OCI-LY1 (cell line): ENCODE measurements at regions not wholly inside any gene's neighbourhood (a gene's known extent, or its start where the extent isn't known, plus 50 kb on each side); places are given as distances from the start of the nearest gene placed in this dataset.
"Not testable (repeated sequence)": the region's sequence is repeated elsewhere in the genome, so short reads cannot be mapped to it uniquely, and the experiment has no call there.

Experiments
- H2AFZ ChIP-seq: fragments of 200-600 bp; sonication (generic), shearing (Covaris generic); 2 replicates; pipeline ENCODE4 v1.6.0; 2014; ENCODE audit warnings: antibody characterized with exemption, mild to moderate bottlenecking, low read length
- H3F3A ChIP-seq: fragments of 200-600 bp; sonication (generic), shearing (Covaris generic); 2 replicates; pipeline ENCODE4 v1.6.0; 2014; ENCODE audit warnings: mild to moderate bottlenecking, antibody characterized with exemption, low read length, moderate library complexity; ENCODE audit not compliant: insufficient read depth
- H3K27ac ChIP-seq: fragments of 200-600 bp; sonication (generic); 2 replicates; pipeline ENCODE4 v1.5.1; 2014; ENCODE audit warnings: low read length, mixed run types, mild to moderate bottlenecking, low read depth; ENCODE audit not compliant: poor library complexity, severe bottlenecking
- H3K27me3 ChIP-seq: fragments of 200-600 bp; sonication (generic); 2 replicates; pipeline ENCODE4 v1.6.0; 2014; ENCODE audit warnings: antibody characterized with exemption, mild to moderate bottlenecking, low read length, moderate library complexity; ENCODE audit not compliant: insufficient read depth
- H3K36me3 ChIP-seq: fragments of 200-600 bp; sonication (generic); 2 replicates; pipeline ENCODE4 v1.6.1; 2014; ENCODE audit warnings: mild to moderate bottlenecking, antibody characterized with exemption, low read length, moderate library complexity, mixed read lengths; ENCODE audit not compliant: insufficient read depth
- H3K4me1 ChIP-seq: fragments of 200-600 bp; sonication (generic); 2 replicates; pipeline ENCODE4 v1.5.1; 2014; ENCODE audit warnings: mild to moderate bottlenecking, low read length, moderate library complexity; ENCODE audit not compliant: insufficient read depth, severe bottlenecking
- H3K4me2 ChIP-seq: fragments of 200-600 bp; sonication (generic), shearing (Covaris generic); 2 replicates; pipeline ENCODE4 v1.6.1; 2014; ENCODE audit warnings: low read length
- H3K4me3 ChIP-seq: fragments of 200-600 bp; sonication (generic); 2 replicates; pipeline ENCODE4 v1.5.1; 2014; ENCODE audit warnings: low read length, low read depth, mild to moderate bottlenecking, mixed read lengths; ENCODE audit not compliant: poor library complexity, severe bottlenecking
- H3K79me2 ChIP-seq: fragments of 200-600 bp; shearing (Covaris generic); 2 replicates; pipeline ENCODE4 v1.6.1; 2016; ENCODE audit warnings: mixed run types, low read length, mixed read lengths; ENCODE audit not compliant: insufficient read depth
- H3K9ac ChIP-seq: fragments of 200-600 bp; sonication (generic), shearing (Covaris generic); 2 replicates; pipeline ENCODE4 v1.6.1; 2014; ENCODE audit warnings: mild to moderate bottlenecking, low read length, mixed read lengths
- H3K9me2 ChIP-seq: fragments of 200-600 bp; sonication (generic), shearing (Covaris generic); 2 replicates; pipeline ENCODE4 v1.6.1; 2014; ENCODE audit warnings: low read depth, mild to moderate bottlenecking, low read length, mixed read lengths
- H3K9me3 ChIP-seq: fragments of 200-600 bp; shearing (Covaris generic); 2 replicates; pipeline ENCODE4 v1.6.1; 2014; ENCODE audit warnings: low read length, mixed read lengths
- H4K20me1 ChIP-seq: fragments of 200-600 bp; sonication (generic), shearing (Covaris generic); 2 replicates; pipeline ENCODE4 v1.6.0; 2016; ENCODE audit warnings: mild to moderate bottlenecking, low read length; ENCODE audit not compliant: insufficient read depth
- EZH2 ChIP-seq: fragments of 200-600 bp; sonication (generic), shearing (Covaris generic); IDR thresholded peaks from 2 replicates; pipeline ENCODE4 v1.8.0; 2017; ENCODE audit warnings: borderline replicate concordance, mixed run types, mild to moderate bottlenecking, antibody characterized with exemption, low read length, moderate library complexity, mixed read lengths
- TF ChIP-seq, protein P1 (sequence below): fragments of 200-600 bp; sonication (generic), shearing (Covaris generic); IDR thresholded peaks from 2 replicates; pipeline ENCODE4 v1.5.1; 2017; ENCODE audit warnings: mild to moderate bottlenecking, antibody characterized with exemption, low read length, moderate library complexity, mixed read lengths

DNA sequence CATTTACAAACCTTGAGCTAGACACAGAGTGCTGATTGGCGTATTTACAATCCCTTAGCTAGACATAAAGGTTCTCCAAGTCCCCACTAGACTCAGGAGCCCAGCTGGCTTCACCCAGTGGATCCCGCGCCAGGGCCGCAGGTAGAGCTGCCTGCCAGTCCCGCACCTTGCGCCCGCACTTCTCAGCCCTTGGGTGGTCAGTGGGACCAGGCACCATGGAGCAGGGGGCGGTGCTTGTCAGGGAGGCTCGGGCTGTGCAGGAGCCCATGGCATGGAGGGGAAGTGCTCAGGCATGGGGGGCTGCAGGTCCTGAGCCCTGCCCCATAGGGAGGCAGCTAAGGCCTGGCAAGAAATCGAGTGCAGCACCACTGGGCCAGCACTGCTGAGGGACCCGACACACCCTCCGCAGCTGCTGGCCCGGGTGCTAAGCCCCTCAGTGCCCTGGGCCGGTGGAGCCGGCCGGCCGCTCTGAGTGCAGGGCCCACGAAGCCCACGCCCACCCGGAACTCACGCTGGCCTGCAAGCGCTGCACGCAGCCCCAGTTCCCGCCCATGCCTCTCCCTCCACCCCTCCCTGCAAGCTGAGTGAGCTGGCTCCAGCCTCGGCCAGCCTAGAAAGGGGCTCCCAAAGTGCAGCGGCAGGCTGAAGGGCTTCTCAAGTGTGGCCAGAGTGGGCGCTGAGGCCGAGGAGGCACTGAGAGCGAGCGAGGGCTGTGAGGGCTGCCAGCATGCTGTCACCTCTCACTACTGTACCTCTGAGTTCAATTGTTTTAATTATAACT, 1213.9 kb downstream of the OTOL1 start:
- Histone ChIP-seq H3F3A (no peaks in the 10 kb centered on the region), H3K27ac (no peak overlapping the region), H3K9me3 (no peaks in the 10 kb centered on the region), H3K27me3 (no peaks in the 10 kb centered on the region), H3K9ac (no peak overlapping the region), H3K79me2 (no peaks in the 10 kb centered on the region), H3K4me3 (no peak overlapping the region), H2AFZ (no peak overlapping the region), H3K9me2 (no peaks in the 10 kb centered on the region), H3K4me1 (no peaks in the 10 kb centered on the region), H4K20me1 (no peaks in the 10 kb centered on the region), H3K36me3 (no peaks in the 10 kb centered on the region), H3K4me2 (no peak overlapping the region)
- TF ChIP-seq, protein P1, sequence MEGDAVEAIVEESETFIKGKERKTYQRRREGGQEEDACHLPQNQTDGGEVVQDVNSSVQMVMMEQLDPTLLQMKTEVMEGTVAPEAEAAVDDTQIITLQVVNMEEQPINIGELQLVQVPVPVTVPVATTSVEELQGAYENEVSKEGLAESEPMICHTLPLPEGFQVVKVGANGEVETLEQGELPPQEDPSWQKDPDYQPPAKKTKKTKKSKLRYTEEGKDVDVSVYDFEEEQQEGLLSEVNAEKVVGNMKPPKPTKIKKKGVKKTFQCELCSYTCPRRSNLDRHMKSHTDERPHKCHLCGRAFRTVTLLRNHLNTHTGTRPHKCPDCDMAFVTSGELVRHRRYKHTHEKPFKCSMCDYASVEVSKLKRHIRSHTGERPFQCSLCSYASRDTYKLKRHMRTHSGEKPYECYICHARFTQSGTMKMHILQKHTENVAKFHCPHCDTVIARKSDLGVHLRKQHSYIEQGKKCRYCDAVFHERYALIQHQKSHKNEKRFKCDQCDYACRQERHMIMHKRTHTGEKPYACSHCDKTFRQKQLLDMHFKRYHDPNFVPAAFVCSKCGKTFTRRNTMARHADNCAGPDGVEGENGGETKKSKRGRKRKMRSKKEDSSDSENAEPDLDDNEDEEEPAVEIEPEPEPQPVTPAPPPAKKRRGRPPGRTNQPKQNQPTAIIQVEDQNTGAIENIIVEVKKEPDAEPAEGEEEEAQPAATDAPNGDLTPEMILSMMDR: no peak
- no peak for TF ChIP-seq EZH2

DNA sequence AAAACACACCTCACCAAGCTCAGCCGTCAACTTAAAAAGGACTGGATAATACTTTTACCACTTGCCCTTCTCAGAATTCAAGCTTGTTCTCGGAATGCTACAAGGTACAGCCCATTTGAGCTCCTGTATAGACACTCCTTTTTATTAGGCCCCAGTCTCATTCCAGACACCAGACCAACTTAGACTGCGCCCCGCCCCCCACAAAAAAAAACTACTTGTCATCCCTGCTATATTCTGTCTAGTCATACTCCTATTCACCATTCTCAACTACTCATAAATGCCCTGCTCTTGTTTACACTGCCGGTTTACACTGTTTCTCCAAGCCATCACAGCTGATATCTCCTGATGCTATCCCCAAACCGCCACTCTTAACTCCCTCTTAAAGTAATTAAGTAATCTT, 1220.5 kb downstream of the OTOL1 start:
- not testable (repeated sequence) for H3K79me2 ChIP-seq, H2AFZ ChIP-seq, H3K9me3 ChIP-seq, H3K4me3 ChIP-seq, H3K4me1 ChIP-seq, H3K27ac ChIP-seq, H3K9ac ChIP-seq, H3K27me3 ChIP-seq, H4K20me1 ChIP-seq, H3K36me3 ChIP-seq, H3F3A ChIP-seq, H3K9me2 ChIP-seq, H3K4me2 ChIP-seq

DNA sequence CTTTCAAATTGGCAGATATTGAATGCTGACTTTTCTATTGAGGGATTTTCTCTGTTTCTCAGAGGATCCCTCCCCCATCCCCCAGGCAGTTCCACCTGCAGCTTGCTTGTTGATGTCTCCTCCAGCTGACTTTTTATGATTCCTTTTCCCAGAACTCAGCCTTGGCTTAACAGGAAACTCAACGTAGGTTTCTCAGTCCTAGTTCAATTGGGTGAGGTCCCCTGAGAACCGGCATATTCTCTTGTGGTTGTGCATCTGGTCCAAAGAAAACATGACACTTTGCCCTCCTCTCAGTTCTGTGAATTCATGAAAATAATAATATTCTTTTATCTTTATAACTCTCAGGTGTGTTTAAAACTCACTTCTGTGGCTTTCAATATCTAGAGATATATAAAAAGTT, 1222.1 kb downstream of the OTOL1 start:
- Histone ChIP-seq H3F3A (no peaks in the 10 kb centered on the region), H3K9me2 (no peaks in the 10 kb centered on the region), H3K27ac (no peak overlapping the region), H2AFZ (no peak overlapping the region), H3K4me1 (no peaks in the 10 kb centered on the region), H3K36me3 (no peaks in the 10 kb centered on the region), H3K27me3 (no peaks in the 10 kb centered on the region), H3K4me2 (no peak overlapping the region), H3K79me2 (no peaks in the 10 kb centered on the region), H4K20me1 (no peaks in the 10 kb centered on the region), H3K4me3 (no peak overlapping the region), H3K9me3 (no peaks in the 10 kb centered on the region), H3K9ac (no peak overlapping the region)
- TF ChIP-seq EZH2: no peak
- TF ChIP-seq, protein P1: no peak

DNA sequence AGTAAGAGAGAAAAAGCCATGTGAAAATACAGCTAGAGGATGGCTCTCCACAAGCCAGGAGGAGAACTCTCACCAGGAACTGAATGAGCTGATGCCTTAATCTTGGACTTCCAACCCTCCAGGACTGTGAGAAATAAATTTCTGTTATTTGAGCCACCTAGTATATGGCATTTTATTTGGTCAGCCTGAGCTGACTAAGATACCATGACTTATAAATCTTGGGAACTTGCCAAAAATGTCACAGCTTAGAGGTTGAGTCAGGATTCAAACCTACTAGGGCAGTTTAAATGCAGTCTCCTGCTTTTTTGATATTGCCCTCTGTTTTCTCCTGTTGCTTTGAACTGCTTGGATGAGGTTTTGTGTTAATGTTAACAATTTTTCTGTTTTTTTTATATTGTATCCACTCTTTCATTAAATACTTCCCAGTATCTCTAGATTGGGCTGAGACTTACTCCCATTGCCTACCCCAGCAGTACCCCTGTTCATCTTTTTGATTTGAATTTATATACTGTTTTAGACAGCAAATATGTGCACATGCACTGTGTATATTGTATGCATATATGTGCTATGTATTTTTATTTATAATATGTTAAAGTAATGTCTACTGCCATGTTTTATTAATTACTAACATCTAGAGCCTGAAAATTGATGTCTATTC, 1223.2 kb downstream of the OTOL1 start:
- Histone ChIP-seq H2AFZ (no peak overlapping the region), H3F3A (no peaks in the 10 kb centered on the region), H3K79me2 (no peaks in the 10 kb centered on the region), H3K4me3 (no peak overlapping the region), H3K9ac (no peak overlapping the region), H3K27me3 (no peaks in the 10 kb centered on the region), H3K9me3 (no peaks in the 10 kb centered on the region), H3K4me2 (no peak overlapping the region), H3K27ac (no peak overlapping the region), H4K20me1 (no peaks in the 10 kb centered on the region), H3K4me1 (no peaks in the 10 kb centered on the region), H3K36me3 (no peaks in the 10 kb centered on the region), H3K9me2 (no peaks in the 10 kb centered on the region)
- TF ChIP-seq EZH2: no peak
- TF ChIP-seq, protein P1: no peak
